OCI-LY1 (cell line): ENCODE measurements at regions not wholly inside any gene's neighbourhood (a gene's known extent, or its start where the extent isn't known, plus 50 kb on each side); places are given as distances from the start of the nearest gene placed in this dataset.

Experiments
- H2AFZ ChIP-seq: fragments of 200-600 bp; sonication (generic), shearing (Covaris generic); 2 replicates; pipeline ENCODE4 v1.6.0; 2014; ENCODE audit warnings: antibody characterized with exemption, mild to moderate bottlenecking, low read length
- H3F3A ChIP-seq: fragments of 200-600 bp; sonication (generic), shearing (Covaris generic); 2 replicates; pipeline ENCODE4 v1.6.0; 2014; ENCODE audit warnings: mild to moderate bottlenecking, antibody characterized with exemption, low read length, moderate library complexity; ENCODE audit not compliant: insufficient read depth
- H3K27ac ChIP-seq: fragments of 200-600 bp; sonication (generic); 2 replicates; pipeline ENCODE4 v1.5.1; 2014; ENCODE audit warnings: low read length, mixed run types, mild to moderate bottlenecking, low read depth; ENCODE audit not compliant: poor library complexity, severe bottlenecking
- H3K27me3 ChIP-seq: fragments of 200-600 bp; sonication (generic); 2 replicates; pipeline ENCODE4 v1.6.0; 2014; ENCODE audit warnings: antibody characterized with exemption, mild to moderate bottlenecking, low read length, moderate library complexity; ENCODE audit not compliant: insufficient read depth
- H3K36me3 ChIP-seq: fragments of 200-600 bp; sonication (generic); 2 replicates; pipeline ENCODE4 v1.6.1; 2014; ENCODE audit warnings: mild to moderate bottlenecking, antibody characterized with exemption, low read length, moderate library complexity, mixed read lengths; ENCODE audit not compliant: insufficient read depth
- H3K4me1 ChIP-seq: fragments of 200-600 bp; sonication (generic); 2 replicates; pipeline ENCODE4 v1.5.1; 2014; ENCODE audit warnings: mild to moderate bottlenecking, low read length, moderate library complexity; ENCODE audit not compliant: insufficient read depth, severe bottlenecking
- H3K4me2 ChIP-seq: fragments of 200-600 bp; sonication (generic), shearing (Covaris generic); 2 replicates; pipeline ENCODE4 v1.6.1; 2014; ENCODE audit warnings: low read length
- H3K4me3 ChIP-seq: fragments of 200-600 bp; sonication (generic); 2 replicates; pipeline ENCODE4 v1.5.1; 2014; ENCODE audit warnings: low read length, low read depth, mild to moderate bottlenecking, mixed read lengths; ENCODE audit not compliant: poor library complexity, severe bottlenecking
- H3K79me2 ChIP-seq: fragments of 200-600 bp; shearing (Covaris generic); 2 replicates; pipeline ENCODE4 v1.6.1; 2016; ENCODE audit warnings: mixed run types, low read length, mixed read lengths; ENCODE audit not compliant: insufficient read depth
- H3K9ac ChIP-seq: fragments of 200-600 bp; sonication (generic), shearing (Covaris generic); 2 replicates; pipeline ENCODE4 v1.6.1; 2014; ENCODE audit warnings: mild to moderate bottlenecking, low read length, mixed read lengths
- H3K9me2 ChIP-seq: fragments of 200-600 bp; sonication (generic), shearing (Covaris generic); 2 replicates; pipeline ENCODE4 v1.6.1; 2014; ENCODE audit warnings: low read depth, mild to moderate bottlenecking, low read length, mixed read lengths
- H3K9me3 ChIP-seq: fragments of 200-600 bp; shearing (Covaris generic); 2 replicates; pipeline ENCODE4 v1.6.1; 2014; ENCODE audit warnings: low read length, mixed read lengths
- H4K20me1 ChIP-seq: fragments of 200-600 bp; sonication (generic), shearing (Covaris generic); 2 replicates; pipeline ENCODE4 v1.6.0; 2016; ENCODE audit warnings: mild to moderate bottlenecking, low read length; ENCODE audit not compliant: insufficient read depth
- EZH2 ChIP-seq: fragments of 200-600 bp; sonication (generic), shearing (Covaris generic); IDR thresholded peaks from 2 replicates; pipeline ENCODE4 v1.8.0; 2017; ENCODE audit warnings: borderline replicate concordance, mixed run types, mild to moderate bottlenecking, antibody characterized with exemption, low read length, moderate library complexity, mixed read lengths
- TF ChIP-seq, protein P1 (sequence below): fragments of 200-600 bp; sonication (generic), shearing (Covaris generic); IDR thresholded peaks from 2 replicates; pipeline ENCODE4 v1.5.1; 2017; ENCODE audit warnings: mild to moderate bottlenecking, antibody characterized with exemption, low read length, moderate library complexity, mixed read lengths

DNA sequence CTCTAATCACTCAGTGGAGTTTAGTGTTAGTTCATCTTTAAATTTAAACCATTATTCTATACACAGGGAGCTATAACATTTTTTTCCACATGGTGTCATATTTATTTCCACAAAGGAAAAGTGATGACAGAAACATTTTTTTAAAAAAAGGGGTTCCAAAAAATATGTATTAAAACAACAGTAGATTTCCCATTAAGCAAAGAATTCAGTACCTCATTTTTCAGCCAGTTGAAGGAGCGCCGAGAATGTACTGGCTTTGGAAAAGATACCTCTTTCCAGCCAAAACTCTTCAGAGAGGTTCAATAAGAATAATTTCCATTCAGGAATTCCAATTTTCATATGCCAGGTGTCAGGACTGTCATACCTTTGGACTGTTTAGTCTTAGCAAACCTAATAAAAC lies 250.5 kb upstream of the MEOX2 start:
- no peaks in the 10 kb centered on the region for H3K36me3 ChIP-seq
- no peak overlapping the region for H3K27ac ChIP-seq
- no peaks in the 10 kb centered on the region for H3K27me3 ChIP-seq
- no peak overlapping the region for H3K9ac ChIP-seq
- H3K9me2 ChIP-seq: no peaks in the 10 kb centered on the region
- no peak overlapping the region for H3K4me3 ChIP-seq
- no peaks in the 10 kb centered on the region for H3F3A ChIP-seq
- no peak for TF ChIP-seq EZH2
- TF ChIP-seq, protein P1, sequence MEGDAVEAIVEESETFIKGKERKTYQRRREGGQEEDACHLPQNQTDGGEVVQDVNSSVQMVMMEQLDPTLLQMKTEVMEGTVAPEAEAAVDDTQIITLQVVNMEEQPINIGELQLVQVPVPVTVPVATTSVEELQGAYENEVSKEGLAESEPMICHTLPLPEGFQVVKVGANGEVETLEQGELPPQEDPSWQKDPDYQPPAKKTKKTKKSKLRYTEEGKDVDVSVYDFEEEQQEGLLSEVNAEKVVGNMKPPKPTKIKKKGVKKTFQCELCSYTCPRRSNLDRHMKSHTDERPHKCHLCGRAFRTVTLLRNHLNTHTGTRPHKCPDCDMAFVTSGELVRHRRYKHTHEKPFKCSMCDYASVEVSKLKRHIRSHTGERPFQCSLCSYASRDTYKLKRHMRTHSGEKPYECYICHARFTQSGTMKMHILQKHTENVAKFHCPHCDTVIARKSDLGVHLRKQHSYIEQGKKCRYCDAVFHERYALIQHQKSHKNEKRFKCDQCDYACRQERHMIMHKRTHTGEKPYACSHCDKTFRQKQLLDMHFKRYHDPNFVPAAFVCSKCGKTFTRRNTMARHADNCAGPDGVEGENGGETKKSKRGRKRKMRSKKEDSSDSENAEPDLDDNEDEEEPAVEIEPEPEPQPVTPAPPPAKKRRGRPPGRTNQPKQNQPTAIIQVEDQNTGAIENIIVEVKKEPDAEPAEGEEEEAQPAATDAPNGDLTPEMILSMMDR: no peak
- no peaks in the 10 kb centered on the region for H3K4me1 ChIP-seq
- no peaks in the 10 kb centered on the region for H4K20me1 ChIP-seq
- no peak overlapping the region for H2AFZ ChIP-seq
- H3K4me2 ChIP-seq: no peak overlapping the region
- no peaks in the 10 kb centered on the region for H3K79me2 ChIP-seq
- no peaks in the 10 kb centered on the region for H3K9me3 ChIP-seq

DNA sequence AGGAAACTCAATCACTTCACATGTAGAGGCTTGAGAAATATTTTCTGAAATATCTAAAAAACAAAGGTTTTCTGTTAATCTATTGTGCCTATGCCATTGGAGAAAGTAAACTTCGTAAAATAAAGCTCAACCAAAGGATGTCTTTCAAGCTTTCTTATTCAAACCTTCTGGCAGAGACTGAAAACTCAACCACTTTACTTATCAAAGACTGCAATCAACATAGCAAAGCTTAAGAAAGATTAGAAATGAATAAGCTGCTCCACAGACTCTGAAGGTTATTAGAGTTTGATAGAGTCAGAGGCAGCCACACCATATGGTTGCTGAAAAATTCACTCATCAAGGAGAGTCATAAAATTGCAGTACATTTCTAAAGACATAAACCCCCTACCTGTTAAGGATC lies 245.8 kb upstream of the MEOX2 start:
- H2AFZ ChIP-seq: no peak overlapping the region
- H3K9me2 ChIP-seq: no peaks in the 10 kb centered on the region
- H3K9ac ChIP-seq: no peak overlapping the region
- H3K27ac ChIP-seq: no peak overlapping the region
- no peak overlapping the region for H3K4me3 ChIP-seq
- H3K4me1 ChIP-seq: no peaks in the 10 kb centered on the region
- no peak overlapping the region for H3K4me2 ChIP-seq
- H3K36me3 ChIP-seq: no peaks in the 10 kb centered on the region
- no peaks in the 10 kb centered on the region for H3K9me3 ChIP-seq
- no peaks in the 10 kb centered on the region for H4K20me1 ChIP-seq
- TF ChIP-seq EZH2: no peak
- TF ChIP-seq, protein P1: no peak
- no peaks in the 10 kb centered on the region for H3K79me2 ChIP-seq
- H3K27me3 ChIP-seq: no peaks in the 10 kb centered on the region
- H3F3A ChIP-seq: no peaks in the 10 kb centered on the region

DNA sequence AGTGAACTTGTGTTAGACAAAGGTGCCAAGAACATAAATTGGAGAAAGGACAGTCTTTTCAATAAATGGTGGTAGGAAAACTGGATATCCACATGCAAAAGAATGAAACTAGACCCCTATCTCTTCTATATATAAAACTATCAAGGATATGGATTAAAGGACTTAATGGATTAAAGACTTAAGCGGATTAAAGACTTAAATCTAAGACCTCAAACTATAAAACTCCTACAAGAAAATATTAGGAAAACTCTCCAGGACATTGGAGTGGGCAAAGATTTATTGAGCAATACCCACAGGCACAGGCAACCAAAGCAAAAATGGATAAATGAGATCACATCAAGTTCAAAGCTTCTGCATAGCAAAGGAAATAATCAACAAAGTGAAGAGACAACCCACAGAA lies 242.9 kb upstream of the MEOX2 start:
- Histone ChIP-seq H2AFZ (no peak overlapping the region), H3K79me2 (no peaks in the 10 kb centered on the region), H3K4me1 (no peaks in the 10 kb centered on the region), H4K20me1 (no peaks in the 10 kb centered on the region), H3K9ac (no peak overlapping the region), H3F3A (no peaks in the 10 kb centered on the region), H3K4me3 (no peak overlapping the region), H3K27me3 (no peaks in the 10 kb centered on the region), H3K9me2 (no peaks in the 10 kb centered on the region), H3K4me2 (no peak overlapping the region), H3K9me3 (no peaks in the 10 kb centered on the region), H3K36me3 (no peaks in the 10 kb centered on the region), H3K27ac (no peak overlapping the region)
- TF ChIP-seq, protein P1: no peak
- TF ChIP-seq EZH2: no peak
